NCI-H345 treated with DMSO at 0.1 percent for 48 hours (cell line): ENCODE measurements at regions not wholly inside any gene's neighbourhood (a gene's known extent, or its start where the extent isn't known, plus 50 kb on each side); places are given as distances from the start of the nearest gene placed in this dataset.
"Not testable (repeated sequence)": the region's sequence is repeated elsewhere in the genome, so short reads cannot be mapped to it uniquely, and the experiment has no call there.

ENCODE experiments used
- DNase-seq: peaks from one replicate; lab custom pipeline; 2025; ENCODE audit not compliant: unreplicated experiment; lab: John Stamatoyannopoulos, UW

- no peak for DNase-seq
Measured at GRCh38 chr5:145467446-145467845, 367.7 kb downstream of the PRELID2 start.

- DNase-seq: no peak
Measured at GRCh38 chr5:145466533-145466932, 368.6 kb downstream of the PRELID2 start.

- DNase-seq: no peak
Measured at GRCh38 chr5:145465474-145466263, 369.5 kb downstream of the PRELID2 start.

- no peak for DNase-seq
Measured at GRCh38 chr5:145464171-145464570, 371.0 kb downstream of the PRELID2 start.

GRCh38 chr5:145463634-145464033, 371.5 kb downstream of the PRELID2 start:
- DNase-seq: no peak

GRCh38 chr5:145462525-145462924, 372.6 kb downstream of the PRELID2 start:
- DNase-seq: no peak

- no peak for DNase-seq
Measured at GRCh38 chr5:145450286-145450885, 384.8 kb downstream of the PRELID2 start.

- DNase-seq: no peak
Measured at GRCh38 chr5:145449794-145450193, 385.3 kb downstream of the PRELID2 start.

- DNase-seq: not testable (repeated sequence)
Measured at GRCh38 chr5:145446875-145447274, 388.3 kb downstream of the PRELID2 start.

GRCh38 chr5:145446412-145446811, 388.7 kb downstream of the PRELID2 start:
- no peak for DNase-seq

GRCh38 chr5:145445027-145445426, 390.1 kb downstream of the PRELID2 start:
- no peak for DNase-seq

GRCh38 chr5:145443964-145444363, 391.2 kb downstream of the PRELID2 start:
- no peak for DNase-seq

GRCh38 chr5:145443366-145443765, 391.8 kb downstream of the PRELID2 start:
- no peak for DNase-seq

GRCh38 chr5:145442661-145443060, 392.5 kb downstream of the PRELID2 start:
- not testable (repeated sequence) for DNase-seq

- no peak for DNase-seq
Measured at GRCh38 chr5:145441228-145441627, 393.9 kb downstream of the PRELID2 start.

GRCh38 chr5:145437627-145438026, 397.5 kb downstream of the PRELID2 start:
- no peak for DNase-seq

- no peak for DNase-seq
Measured at GRCh38 chr5:145433077-145433476, 402.1 kb downstream of the PRELID2 start.

GRCh38 chr5:145429170-145429569, 406.0 kb downstream of the PRELID2 start:
- no peak for DNase-seq

GRCh38 chr5:145408048-145408341, 427.1 kb downstream of the PRELID2 start:
- DNase-seq: no peak

GRCh38 chr5:145407300-145408047, 427.7 kb downstream of the PRELID2 start:
- DNase-seq: no peak

- no peak for DNase-seq
Measured at GRCh38 chr5:145403992-145404391, 431.1 kb downstream of the PRELID2 start.

- DNase-seq: no peak
Measured at GRCh38 chr5:145396888-145397287, 438.3 kb downstream of the PRELID2 start.
